IPS-NIHi7 (cell line): ENCODE measurements at regions not wholly inside any gene's neighbourhood (a gene's known extent, or its start where the extent isn't known, plus 50 kb on each side); places are given as distances from the start of the nearest gene placed in this dataset.

ENCODE experiments used
- DNase-seq: peaks from one replicate; pipeline ENCODE4 v3.0.0; 2012; ENCODE audit warnings: mixed read lengths; ENCODE audit errors: extremely low spot score

DNA sequence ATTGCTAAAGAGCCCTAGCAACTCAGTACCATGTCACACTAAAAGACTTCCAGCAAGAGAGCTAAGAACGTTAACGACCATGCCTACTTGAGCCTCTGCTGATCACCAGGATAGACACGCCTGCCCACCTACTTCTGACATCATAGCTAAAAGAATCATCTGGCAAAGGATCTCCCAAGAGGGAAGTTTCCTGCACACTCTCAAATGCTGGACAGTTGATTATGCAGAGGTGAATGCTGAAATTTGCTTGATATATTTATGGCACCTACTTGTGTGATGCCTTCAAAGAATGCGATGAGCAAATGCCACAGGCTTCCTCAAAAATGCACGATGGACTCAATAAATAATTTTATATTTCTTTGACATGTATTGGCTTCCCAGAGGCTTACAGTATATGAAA is 113.6 kb downstream of the GALC start:
- no peak for DNase-seq

DNA sequence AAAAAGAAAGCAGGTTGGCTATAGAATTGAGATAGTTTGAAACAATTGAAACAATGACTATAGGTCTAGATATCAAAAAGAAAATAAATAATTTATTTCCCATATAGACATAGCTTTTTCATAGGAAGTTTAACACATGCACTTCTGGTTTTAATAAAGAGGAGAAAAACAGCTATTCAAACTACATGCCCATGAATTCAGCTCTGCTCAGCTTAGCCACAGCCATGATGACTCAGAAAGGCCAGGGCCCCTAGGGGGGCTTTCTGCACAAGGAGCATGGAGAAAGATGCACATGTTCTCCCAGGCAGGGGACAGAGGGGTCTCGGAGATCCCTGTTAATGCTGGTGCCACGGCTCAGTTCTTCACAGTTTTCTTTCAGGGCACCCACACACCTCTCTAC is 114.0 kb downstream of the GALC start:
- no peak for DNase-seq

DNA sequence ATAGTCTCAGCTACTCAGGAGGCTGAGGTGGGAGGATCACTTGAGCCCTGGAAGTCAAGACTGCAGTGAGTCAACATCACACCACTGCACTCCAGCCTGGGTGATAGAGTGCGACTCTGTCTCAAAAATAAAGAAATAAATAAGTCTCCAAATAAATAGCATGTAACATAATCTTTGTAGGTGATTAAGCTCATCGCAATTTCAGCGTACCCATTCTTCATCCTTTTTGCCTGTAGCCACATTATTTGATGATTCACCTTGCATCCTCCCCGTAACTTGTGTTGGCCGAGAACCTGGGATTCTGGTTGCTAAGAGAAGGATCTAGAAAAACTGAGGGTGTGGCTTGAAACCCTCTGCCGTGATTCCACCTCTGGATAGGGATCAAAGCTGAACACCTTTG is 115.1 kb downstream of the GALC start:
- DNase-seq: no peak

DNA sequence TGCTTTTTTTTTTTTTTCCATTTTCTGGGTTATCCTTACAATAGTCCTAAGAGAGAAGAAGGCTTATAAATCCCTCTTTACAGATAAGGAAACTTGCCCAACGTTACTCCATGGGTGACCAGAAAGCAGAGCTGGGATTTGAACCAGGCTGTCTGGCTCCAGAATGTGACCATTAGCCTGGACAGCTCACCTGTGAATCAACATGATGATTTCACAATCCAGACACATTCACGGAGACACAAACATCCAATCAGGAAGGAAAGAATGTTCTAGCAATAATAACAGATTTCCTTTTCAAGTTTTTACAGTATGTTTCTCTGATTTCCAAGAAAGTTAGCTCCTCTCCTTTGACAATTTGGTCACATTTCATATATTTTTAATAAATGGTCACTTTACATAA is 118.3 kb downstream of the GALC start:
- no peak for DNase-seq

DNA sequence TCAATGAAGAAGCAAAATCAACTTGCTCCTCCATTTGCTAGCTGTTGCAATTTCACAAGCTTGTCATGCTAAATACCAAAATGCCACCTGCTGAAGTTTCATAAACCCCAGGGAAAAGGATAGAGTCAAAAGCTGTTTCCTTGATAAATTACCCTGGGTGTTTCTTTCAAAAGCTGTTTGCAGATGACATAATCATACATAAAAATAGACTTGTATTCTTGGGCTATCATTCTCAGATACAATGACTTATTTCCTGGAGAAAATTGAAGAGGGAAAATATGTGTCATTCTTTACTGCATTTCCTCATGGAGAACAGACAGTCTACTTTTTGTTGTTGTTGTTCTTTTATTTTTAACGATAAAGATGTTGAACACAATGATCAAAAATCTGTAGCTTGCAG is 119.2 kb downstream of the GALC start:
- no peak for DNase-seq

DNA sequence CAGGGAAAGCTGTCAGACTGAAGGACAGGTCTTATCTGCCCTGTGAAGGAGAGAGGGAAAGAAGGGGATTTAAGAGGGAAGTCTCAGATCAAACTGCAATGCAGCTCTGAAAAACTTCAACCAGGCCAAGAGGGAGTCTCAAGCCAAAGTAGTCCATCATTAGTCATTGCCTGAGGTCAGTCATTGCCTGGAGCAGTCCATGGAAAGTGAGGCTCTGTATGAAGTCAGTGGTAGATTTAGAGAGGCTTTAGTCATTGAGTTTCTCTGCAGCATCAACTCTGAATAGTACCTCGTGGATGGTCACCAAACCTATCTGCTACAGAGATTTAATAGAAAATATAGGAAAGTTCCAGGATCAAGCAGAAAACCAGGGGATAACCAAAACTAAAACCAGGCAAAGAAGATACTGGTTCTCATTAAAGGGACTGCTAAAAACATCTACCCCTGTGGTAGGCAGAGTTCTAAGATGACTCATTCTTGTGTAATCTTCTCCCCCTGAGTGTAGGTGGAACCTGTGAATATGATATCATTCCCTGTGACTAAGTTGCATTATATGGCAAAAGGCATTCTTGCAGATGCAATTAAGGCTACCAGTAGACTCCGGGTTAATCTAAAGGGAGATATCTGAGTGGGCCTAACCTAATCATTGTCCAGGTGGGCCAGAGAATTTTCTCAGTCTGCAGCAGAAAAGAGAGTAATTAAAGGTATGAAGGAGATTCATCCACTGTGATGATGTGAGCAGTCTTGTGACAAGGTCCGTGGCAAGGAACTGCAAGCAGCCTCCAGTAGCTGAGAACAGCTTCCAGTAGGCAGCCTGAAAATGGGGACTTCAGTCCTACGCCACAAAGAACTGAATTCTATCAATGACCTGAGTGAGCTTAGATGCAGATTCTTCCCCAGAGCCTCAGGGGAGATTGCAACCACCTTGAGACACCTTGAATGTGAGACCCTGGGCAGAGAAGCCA is 123.1 kb downstream of the GALC start:
- DNase-seq: no peak

DNA sequence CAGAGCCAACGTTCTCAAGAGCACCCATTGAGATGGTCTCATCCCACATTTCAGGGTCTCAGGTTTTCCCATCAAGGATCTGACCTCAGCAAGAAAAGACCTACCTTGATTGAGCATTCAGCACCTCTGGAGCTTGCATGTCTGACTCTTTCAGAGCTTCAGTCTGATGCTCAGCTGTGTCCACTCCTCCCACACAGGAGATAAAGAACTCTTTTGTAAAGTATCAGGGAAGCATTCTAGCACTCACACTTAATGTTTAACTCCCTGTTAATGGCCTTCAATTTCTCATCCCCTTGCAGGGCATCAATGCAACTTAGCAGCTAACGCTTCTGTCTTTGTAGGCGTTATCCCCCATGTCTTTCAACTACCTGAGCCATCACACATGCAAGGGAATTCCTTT is 124.1 kb downstream of the GALC start:
- no peak for DNase-seq

DNA sequence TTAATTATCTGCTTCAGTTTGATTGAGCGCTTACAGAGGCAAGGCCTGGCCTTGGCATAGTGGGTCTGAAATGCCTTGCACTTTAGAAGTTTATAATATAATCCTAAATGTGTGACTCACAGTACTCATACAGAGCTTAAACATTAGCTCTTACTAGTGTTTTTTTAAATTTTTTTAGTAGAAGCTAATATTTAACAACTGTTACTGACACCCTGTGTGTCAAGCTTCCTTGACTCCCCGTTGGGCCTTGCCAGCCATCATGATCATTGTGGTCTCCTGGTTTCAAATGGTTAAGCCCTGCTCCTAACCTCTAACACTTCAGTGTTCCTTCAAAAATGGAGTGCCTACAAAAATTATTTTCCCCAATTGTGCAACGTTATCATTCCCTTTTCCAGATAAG is 126.9 kb downstream of the GALC start:
- no peak for DNase-seq

DNA sequence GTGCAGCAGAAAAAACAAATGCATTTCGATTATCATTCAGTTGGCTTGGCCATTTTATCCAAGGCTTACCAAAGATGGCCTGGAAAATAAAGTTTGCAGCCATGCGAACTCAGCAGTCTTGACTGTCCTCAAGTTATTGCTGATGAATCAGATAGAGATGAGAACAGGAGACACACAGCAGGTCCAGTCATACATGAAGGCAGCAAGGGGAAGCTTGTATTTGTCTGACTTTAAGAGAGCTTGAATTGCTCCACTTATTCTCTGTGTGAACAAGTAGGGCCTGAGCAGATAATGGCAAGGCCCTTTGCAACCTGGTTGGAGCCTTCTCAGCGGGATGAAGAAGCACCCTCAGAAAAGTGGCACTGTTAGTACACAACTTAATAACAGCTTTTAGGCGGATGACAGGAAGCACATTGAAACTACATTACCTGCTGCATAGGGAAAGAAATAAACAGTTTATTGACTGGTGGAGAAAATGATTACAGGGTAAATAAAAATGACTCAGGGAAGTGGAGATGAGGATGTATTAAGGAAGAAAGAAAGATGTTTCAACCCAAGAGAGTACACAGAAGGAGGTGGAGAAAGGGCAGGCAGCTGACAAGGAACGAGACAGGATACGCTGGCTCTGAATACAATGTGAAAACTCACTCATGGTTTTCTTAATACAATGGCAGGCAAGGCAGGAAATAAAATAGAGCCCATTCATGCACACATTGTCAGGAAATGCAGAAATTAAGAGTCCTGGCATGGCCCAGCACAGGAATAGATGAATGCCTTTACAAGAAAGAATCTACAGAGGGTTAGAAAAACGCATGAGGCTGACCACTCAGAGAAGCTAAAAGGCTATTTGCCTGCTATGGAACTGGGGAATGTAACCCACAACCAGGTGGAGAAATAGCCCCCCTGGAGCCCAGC is 128.4 kb downstream of the GALC start:
- DNase-seq: no peak

DNA sequence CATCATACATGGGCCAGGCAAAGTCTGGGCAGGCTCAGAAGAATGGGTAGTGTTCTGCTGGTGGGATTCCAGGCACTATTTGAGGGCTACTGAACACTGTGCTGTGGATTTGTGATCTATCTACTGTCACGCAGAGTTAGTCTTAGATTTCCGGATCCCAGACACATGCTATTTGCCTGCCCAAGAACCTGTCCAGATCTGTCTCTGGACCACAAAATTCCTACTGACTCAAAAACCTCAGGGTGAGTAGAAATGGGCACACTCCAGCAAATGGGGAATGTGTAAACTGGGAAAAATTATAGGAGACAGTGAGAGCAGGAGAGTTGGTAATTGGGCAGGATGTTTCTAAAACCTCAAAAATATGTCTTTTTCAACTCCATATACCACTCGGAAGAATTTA is 129.9 kb downstream of the GALC start:
- no peak for DNase-seq

DNA sequence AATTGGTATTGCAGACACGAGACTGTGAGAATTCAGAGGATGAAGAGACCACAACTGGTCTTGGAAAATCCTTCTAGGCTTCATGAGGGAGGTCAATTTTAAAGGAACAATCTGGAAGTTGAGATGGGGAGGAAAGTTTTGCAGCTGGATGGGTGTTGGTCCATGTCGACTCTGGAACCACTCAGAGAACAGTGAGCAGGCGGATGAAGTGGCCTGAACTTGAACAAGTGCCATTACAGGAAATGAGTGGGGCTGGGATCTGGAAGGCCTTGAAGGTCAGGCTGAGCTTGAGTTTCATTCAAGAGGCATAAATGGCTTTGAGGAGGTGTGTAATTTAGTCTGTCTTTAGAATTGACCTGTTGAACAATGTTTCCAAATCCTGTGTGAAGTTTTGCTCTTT is 140.9 kb downstream of the GALC start:
- no peak for DNase-seq

DNA sequence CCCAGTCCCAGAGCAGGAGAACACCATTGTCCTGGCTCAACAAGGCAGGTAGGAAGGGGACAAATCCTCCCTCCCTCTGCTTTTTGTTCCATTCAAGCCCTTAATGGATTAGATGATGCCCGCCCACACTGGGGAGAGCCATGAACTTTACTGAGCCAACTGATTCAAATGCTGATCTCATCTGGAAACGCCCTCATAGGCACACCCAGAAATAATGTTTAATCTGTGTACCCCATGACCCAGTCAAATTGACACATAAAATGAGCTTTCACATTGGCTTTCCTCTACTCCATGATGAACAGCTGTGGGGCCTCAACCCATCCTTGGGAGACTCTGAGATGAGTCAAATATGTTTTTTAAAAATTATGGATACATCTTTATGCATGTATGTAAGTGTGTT is 141.8 kb downstream of the GALC start:
- no peak for DNase-seq

DNA sequence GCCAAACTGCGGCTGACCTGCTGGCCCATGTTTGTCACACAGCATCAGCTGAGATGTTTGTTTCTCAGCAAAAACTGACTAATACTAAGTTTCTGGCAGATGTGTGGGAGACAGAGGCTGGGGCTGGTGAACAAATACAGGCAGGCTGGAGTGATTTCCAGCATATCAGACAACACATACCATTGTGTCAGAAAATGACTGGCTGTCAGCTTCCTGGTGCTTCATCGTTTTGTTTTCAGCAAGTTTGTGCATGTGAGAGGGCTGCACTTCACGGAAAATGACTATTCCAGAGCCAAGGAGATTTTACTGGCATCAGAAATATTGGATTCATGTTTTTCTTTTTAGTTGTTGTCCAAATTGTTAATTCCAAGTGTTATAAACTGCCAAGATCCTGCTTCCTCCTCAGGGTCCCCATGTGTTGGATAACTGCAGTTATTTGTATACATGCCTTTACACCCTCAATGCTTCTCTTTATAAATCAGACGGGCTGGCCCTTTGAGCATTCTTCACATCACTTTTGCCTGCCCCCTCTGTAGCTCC is 145.7 kb downstream of the GALC start:
- no peak for DNase-seq

DNA sequence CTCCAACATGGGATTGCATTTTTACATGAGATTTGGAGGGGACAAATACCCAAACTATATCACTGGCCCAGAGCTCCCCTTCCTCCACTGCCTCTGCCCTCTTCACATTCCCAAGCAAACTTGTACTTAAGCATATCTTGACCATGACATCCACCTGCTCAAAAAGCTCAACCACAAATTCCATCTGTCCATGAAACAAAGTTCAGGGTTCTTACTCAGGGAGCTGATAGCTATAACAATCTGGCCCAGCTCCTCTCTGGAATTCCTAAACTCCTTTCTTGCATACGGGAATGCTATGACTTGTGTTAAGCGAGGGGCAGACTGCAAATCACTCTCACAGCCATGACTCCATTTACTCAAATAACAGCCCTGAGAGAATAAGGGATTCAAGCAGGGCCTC is 152.1 kb downstream of the GALC start:
- no peak for DNase-seq

DNA sequence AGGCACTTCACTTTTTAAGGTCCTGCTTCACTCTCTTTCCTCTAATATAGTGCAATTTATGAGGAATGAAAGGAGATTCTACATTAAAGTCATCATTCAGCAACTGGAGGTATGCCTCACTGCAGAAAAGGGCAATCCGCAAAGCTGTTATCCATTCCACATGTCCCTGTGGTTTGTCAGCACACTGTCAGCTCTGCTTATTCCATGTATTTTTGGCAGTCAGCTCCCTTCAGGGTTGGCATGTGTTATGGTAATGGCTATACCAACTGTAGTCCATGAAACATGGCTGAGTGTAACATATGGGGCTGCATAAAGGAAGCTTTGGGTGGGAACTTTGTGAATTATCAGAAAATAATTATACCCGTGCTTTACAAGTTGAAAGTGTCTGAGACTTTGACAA is 154.1 kb downstream of the GALC start:
- no peak for DNase-seq

DNA sequence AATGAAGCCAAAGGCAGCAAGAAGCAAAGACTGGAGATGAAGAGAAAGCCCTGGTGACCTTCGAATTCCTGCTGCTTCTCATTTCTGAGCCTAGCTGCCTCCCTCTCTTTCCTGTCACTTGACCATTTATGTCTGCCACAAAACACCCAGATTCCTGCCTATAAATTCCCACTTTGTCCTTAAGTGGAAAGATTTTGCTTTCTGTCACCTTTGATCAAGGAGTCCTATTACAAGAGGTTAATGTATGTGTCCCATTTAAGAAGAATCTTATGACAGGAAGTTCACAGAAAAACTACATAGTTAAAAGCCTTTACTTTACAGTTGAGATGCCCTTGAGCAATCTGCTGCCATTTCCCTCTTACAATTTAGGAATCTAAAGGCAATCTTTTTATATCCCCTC is 155.7 kb downstream of the GALC start:
- no peak for DNase-seq

DNA sequence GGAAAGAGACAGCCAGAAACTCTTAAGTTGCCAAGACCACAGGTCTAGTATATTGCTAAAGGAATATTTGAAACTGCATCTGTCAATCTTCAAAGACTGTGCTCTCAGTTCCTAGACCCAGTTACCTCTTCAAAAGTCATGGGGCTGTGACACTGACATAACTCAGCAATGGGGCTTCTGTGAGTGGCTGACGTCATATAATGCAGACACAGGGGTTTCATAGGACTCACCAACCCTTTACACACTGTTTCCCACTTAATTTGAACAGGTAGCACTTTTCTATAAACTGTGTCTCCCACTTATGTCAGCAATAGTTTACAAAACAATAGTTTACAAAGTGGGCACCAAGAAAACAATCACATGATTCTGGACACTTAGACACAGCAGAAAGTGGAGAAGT is 158.4 kb downstream of the GALC start:
- no peak for DNase-seq

DNA sequence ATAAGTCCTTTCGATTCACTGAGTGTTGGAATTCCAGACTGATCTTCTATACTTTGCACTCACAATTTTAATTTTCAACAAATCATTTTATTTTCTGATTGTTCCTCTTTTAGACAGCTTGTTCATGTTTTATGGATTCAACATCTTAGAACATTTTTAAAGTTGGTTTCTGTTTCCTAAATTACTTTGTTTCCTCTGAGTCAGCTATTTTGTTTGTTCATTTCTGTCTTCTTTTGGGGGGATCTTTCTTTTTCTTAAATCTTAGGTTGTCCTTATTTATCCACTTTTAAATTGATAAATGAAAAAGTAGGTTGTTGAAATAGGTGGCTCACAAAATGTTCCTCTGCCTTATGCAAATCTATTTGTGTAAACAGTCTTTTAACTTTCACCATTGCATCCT is 160.0 kb downstream of the GALC start:
- DNase-seq: no peak

DNA sequence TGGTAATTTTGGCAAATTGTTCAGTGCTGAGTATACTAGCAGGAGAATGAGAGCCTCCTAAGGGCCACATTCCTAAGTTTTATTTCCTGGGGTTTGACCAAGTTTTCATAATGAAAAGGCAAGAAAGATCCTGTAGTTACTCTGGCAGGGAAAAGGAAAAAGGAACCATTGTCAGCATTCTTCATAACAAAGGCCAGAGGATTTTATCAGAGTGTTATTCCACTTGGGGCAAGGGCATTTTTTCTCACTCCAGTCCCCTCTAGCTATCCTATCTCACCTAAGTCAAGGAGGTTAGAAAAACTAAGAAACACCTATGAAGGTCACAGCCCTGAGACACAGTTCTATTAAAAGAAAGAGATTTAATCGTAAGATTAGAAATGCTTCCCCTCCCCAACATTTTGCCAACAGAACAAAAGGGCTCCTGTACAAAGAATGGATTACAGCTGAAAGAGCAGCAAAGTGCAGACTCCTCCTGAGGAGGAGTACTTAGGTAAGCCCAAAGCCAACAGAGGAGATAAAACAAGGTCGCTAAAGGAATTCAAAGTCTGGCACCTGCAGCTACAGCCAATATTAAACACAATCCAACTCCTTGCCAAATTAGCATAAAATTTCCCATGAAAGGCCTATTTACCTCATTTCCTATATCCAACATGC is 162.4 kb downstream of the GALC start:
- DNase-seq: peak; percentile 16

DNA sequence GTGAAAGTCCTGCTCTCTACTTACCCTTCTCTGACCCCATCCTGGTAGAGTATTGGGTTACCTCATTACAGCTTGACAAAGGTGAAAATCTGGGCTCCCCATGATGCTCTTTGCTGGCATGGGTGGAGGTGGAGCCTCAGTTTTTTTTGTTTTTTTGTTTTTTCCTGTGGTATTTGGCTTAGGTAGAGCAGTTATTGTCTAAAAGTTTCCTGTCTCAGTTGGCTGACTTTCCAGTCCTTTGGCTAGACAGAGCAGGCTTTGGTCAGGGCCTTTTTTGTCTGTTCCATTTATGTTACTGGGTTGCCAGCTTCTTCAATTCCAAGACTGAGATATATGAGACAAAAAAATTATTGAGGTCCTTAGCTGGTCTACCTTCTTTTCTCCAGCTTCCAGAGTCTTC is 163.4 kb downstream of the GALC start:
- DNase-seq: no peak

DNA sequence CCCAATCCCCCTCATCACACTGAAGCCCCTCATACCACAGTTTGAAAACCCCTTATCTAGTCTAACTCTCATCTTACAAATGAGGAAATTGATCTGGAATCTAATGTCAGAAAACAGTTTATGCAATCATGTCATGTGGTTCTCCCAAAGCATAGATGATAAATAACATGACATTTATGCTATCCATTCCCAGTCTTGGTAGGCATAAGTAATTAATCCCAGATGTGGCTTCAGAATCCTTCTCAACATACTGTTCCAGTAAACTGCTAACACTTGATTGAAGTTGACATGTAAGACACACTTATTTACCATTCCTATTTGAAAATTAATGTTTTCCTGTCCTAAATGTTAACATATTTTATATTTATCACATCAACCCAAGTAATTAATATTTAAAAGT is 168.7 kb downstream of the GALC start:
- no peak for DNase-seq

DNA sequence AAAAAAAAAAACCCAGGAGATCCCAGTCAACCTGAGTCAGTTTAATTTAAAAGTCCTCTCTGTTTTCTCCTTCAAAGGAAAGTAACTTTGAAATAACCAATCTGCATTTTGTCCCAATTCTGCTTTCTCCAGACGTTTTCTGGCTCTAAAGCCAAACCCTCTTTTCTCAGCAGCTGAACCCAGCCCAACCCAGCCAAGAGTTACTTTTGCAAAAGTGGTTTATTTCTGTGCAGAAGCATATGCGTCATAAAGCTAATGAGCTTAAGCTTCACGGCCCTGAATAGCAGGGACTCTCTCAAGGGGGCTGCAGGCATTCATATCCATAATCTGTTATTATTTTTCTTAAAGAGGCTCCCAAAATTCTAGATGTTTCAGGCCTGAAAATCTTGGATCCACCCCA is 176.6 kb downstream of the GALC start:
- no peak for DNase-seq
